ENCODE measurements at regions not wholly inside any gene's neighbourhood (a gene's known extent, or its start where the extent isn't known, plus 50 kb on each side); places are given as distances from the start of the nearest gene placed in this dataset.

GRCh38 chr2:65605743-65606058, 173.3 kb upstream of the SPRED2 start:
- no peak for TF ChIP-seq GABPA (IDR thresholded peaks at IDR 0.05; ENCODE audit: low read depth)
- TF ChIP-seq SPI1 (IDR thresholded peaks at IDR 0.05; ENCODE audit: borderline replicate concordance, low read depth): no peak
- no peak for TF ChIP-seq REST (IDR thresholded peaks at IDR 0.05; ENCODE audit: insufficient replicate concordance, low read depth)
- TF ChIP-seq POLR2AphosphoS5 (IDR thresholded peaks at IDR 0.05; ENCODE audit: low read depth): no peak
- no peak for TF ChIP-seq CTCF (IDR thresholded peaks at IDR 0.05; ENCODE audit: insufficient read depth, low read length)
- DNase-seq (ENCODE audit: low read depth in 1 of 2, low spot score in 1 of 2): no peak
- no peaks in the 10 kb centered on the region for H3K27me3 ChIP-seq (ENCODE audit: insufficient read depth, poor library complexity, severe bottlenecking)
- no peak overlapping the region for H3K4me3 ChIP-seq (replicated peaks; ENCODE audit: insufficient read depth, low read length)
- H3K27ac ChIP-seq (replicated peaks): no peak overlapping the region

GRCh38 chr2:65605058-65605742, 172.8 kb upstream of the SPRED2 start:
- no peak overlapping the region for H3K4me3 ChIP-seq (replicated peaks; ENCODE audit: insufficient read depth, low read length)
- DNase-seq (ENCODE audit: low read depth in 1 of 2, low spot score in 1 of 2): no peak
- TF ChIP-seq POLR2AphosphoS5 (IDR thresholded peaks at IDR 0.05; ENCODE audit: low read depth): no peak
- TF ChIP-seq REST (IDR thresholded peaks at IDR 0.05; ENCODE audit: insufficient replicate concordance, low read depth): no peak
- no peak for TF ChIP-seq GABPA (IDR thresholded peaks at IDR 0.05; ENCODE audit: low read depth)
- no peak for TF ChIP-seq CTCF (IDR thresholded peaks at IDR 0.05; ENCODE audit: insufficient read depth, low read length)
- TF ChIP-seq SPI1 (IDR thresholded peaks at IDR 0.05; ENCODE audit: borderline replicate concordance, low read depth): no peak
- H3K27me3 ChIP-seq (ENCODE audit: insufficient read depth, poor library complexity, severe bottlenecking): no peaks in the 10 kb centered on the region
- H3K27ac ChIP-seq (replicated peaks): no peak overlapping the region

GRCh38 chr2:65604246-65604645, 171.8 kb upstream of the SPRED2 start:
- Histone ChIP-seq H3K27ac (replicated peaks) (no peak overlapping the region), H3K27me3 (ENCODE audit: insufficient read depth, poor library complexity, severe bottlenecking) (no peaks in the 10 kb centered on the region)
- TF ChIP-seq REST (IDR thresholded peaks at IDR 0.05; ENCODE audit: insufficient replicate concordance, low read depth) (no peak), POLR2AphosphoS5 (IDR thresholded peaks at IDR 0.05; ENCODE audit: low read depth) (no peak), SPI1 (IDR thresholded peaks at IDR 0.05; ENCODE audit: borderline replicate concordance, low read depth) (no peak), GABPA (IDR thresholded peaks at IDR 0.05; ENCODE audit: low read depth) (no peak)

More at GRCh38 chr2:65604246-65604645, 171.8 kb upstream of the SPRED2 start:
- DNase-seq (ENCODE audit: low read depth in 1 of 2, low spot score in 1 of 2): no peak
- H3K4me3 ChIP-seq (replicated peaks; ENCODE audit: insufficient read depth, low read length): no peak overlapping the region

All from HL-60 (cell line).